TTC549 (cell line): ENCODE measurements at regions not wholly inside any gene's neighbourhood (a gene's known extent, or its start where the extent isn't known, plus 50 kb on each side); places are given as distances from the start of the nearest gene placed in this dataset.

ENCODE experiments used
- FAIRE-seq: peaks from 2 replicates; lab custom pipeline; 2012; peaks lifted over from hg19 to GRCh38; lab: Jason Lieb, UNC

GRCh38 chr14:101026341-101026740 is 122.8 kb upstream of the RTL1 start:
- FAIRE-seq, result no peak

GRCh38 chr14:101027291-101027690 is 123.8 kb upstream of the RTL1 start:
- no peak for FAIRE-seq

- no peak for FAIRE-seq
Observed at GRCh38 chr14:101027966-101028365, 124.4 kb upstream of the RTL1 start.

- FAIRE-seq, result no peak
Observed at GRCh38 chr14:101028971-101029667, 125.6 kb upstream of the RTL1 start.

- FAIRE-seq, result no peak
Observed at GRCh38 chr14:101029668-101030290, 126.3 kb upstream of the RTL1 start.

GRCh38 chr14:101030586-101030985 is 127.1 kb upstream of the RTL1 start:
- no peak for FAIRE-seq

- FAIRE-seq, result no peak
Observed at GRCh38 chr14:101031186-101031585, 127.7 kb upstream of the RTL1 start.

GRCh38 chr14:101031721-101032120 is 128.2 kb upstream of the RTL1 start:
- no peak for FAIRE-seq

- no peak for FAIRE-seq
Observed at GRCh38 chr14:101032433-101032832, 128.9 kb upstream of the RTL1 start.

- FAIRE-seq, result no peak
Observed at GRCh38 chr14:101033006-101033405, 129.5 kb upstream of the RTL1 start.

GRCh38 chr14:101033446-101034165 is 130.1 kb upstream of the RTL1 start:
- FAIRE-seq, result no peak

- FAIRE-seq, result no peak
Observed at GRCh38 chr14:101034986-101035385, 131.5 kb upstream of the RTL1 start.

- FAIRE-seq, result no peak
Observed at GRCh38 chr14:101035466-101036225, 132.1 kb upstream of the RTL1 start.

GRCh38 chr14:101037021-101037817 is 133.7 kb upstream of the RTL1 start:
- no peak for FAIRE-seq

- no peak for FAIRE-seq
Observed at GRCh38 chr14:101039031-101039754, 135.7 kb upstream of the RTL1 start.

- FAIRE-seq, result no peak
Observed at GRCh38 chr14:101039755-101040138, 136.2 kb upstream of the RTL1 start.

- FAIRE-seq, result no peak
Observed at GRCh38 chr14:101040538-101041442, 137.3 kb upstream of the RTL1 start.

GRCh38 chr14:101043891-101044290 is 140.4 kb upstream of the RTL1 start:
- FAIRE-seq, result no peak

GRCh38 chr14:101044741-101045140 is 141.2 kb upstream of the RTL1 start:
- no peak for FAIRE-seq

GRCh38 chr14:101045511-101045910 is 142.0 kb upstream of the RTL1 start:
- FAIRE-seq, result no peak
